NCI-H128 (cell line): ENCODE measurements at regions not wholly inside any gene's neighbourhood (a gene's known extent, or its start where the extent isn't known, plus 50 kb on each side); places are given as distances from the start of the nearest gene placed in this dataset.

Source experiments
- DNase-seq: peaks from one replicate; lab custom pipeline; 2025; ENCODE audit not compliant: unreplicated experiment; lab: John Stamatoyannopoulos, UW

DNA sequence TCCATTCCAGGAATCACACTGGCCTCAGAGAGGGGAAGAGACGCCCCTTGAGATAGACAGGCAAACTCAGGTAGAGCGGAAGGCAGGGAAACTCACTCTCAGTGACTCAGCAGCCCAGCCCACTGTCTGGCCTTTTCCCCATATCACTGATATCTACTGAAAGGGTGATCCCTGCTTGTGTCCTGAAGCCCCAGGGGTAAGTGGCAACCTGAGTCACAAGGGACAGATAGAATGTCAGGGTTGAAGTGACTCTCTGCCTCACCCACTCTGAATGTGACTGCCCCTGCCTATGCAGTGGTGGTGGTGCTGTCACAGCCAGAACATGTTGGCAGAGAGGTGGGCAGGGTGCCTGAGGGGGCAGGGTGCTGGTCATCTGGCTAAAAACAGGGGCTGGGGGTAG, 157.5 kb upstream of the FGGY start:
- DNase-seq: no peak

GRCh38 chr1:59141267-59141863, 155.5 kb upstream of the FGGY start:
- DNase-seq: no peak

- no peak for DNase-seq
Measured at GRCh38 chr1:59142311-59143132, 154.4 kb upstream of the FGGY start.

- DNase-seq: no peak
Measured at GRCh38 chr1:59143133-59143487, 153.8 kb upstream of the FGGY start.

DNA sequence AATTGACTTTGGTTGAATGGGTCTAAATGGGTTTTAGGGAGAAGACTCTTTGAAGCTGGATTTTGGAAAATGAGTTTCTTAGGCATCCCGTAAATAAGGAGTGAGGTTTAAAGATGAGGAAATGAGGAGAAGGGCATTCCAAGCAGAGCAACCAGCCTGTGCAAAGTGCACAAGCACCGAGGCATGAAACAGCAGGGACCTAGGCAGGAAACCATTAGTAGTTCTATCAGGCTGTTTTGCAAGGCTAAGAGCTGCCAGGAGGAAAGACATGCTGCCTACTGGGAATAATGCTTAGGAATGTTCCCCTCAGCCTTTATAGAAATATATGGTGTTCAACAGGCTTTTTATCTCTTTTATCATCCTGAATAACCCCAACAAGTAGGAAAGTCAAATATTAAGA, 153.1 kb upstream of the FGGY start:
- DNase-seq: no peak

GRCh38 chr1:59144959-59145358, 151.9 kb upstream of the FGGY start:
- DNase-seq: no peak

GRCh38 chr1:59146056-59146455, 150.8 kb upstream of the FGGY start:
- no peak for DNase-seq

GRCh38 chr1:59146651-59147358, 150.1 kb upstream of the FGGY start:
- DNase-seq: no peak

GRCh38 chr1:59149435-59149834, 147.5 kb upstream of the FGGY start:
- no peak for DNase-seq

- DNase-seq: no peak
Measured at GRCh38 chr1:59150577-59151386, 146.1 kb upstream of the FGGY start.

DNA sequence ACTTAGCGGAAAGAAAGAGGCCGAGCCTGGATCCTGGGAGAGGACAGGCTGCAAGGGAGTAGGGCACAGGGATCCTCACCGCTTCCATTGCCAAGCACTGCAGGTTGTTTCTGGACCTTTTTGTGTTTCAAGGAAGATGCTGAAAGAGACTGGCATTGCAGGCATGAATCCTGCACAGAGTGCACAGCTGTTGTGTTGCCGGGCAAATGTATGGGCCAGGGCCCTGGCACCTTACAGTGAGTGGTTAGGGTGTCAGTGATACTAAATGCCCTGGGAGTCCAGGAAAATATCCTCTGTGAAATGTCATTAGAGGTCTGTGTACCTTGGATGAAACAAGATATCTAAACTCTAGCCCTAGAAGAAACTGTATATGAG, 145.5 kb upstream of the FGGY start:
- DNase-seq: no peak

GRCh38 chr1:59151860-59152259, 145.0 kb upstream of the FGGY start:
- no peak for DNase-seq

DNA sequence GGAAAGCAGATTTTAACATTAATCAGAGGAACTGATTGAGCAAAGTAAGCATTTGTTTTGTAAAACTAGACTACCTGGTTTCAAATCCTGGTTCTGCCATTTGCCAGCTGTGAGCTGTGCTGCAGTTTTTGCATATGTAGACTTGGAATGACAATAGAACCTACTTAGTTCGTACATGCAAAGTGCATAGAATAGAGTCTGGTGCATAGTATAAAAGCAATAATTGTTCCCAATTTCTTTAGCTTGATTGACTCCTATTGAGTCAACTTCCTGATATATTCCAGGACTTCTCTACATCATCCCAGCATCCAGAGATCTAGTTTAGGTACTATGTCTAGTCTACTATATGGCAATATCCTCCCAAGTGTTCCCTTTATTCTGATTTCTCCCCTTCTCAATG, 144.4 kb upstream of the FGGY start:
- DNase-seq: no peak

- no peak for DNase-seq
Measured at GRCh38 chr1:59154401-59154800, 142.5 kb upstream of the FGGY start.

GRCh38 chr1:59155351-59155750, 141.5 kb upstream of the FGGY start:
- DNase-seq: no peak

DNA sequence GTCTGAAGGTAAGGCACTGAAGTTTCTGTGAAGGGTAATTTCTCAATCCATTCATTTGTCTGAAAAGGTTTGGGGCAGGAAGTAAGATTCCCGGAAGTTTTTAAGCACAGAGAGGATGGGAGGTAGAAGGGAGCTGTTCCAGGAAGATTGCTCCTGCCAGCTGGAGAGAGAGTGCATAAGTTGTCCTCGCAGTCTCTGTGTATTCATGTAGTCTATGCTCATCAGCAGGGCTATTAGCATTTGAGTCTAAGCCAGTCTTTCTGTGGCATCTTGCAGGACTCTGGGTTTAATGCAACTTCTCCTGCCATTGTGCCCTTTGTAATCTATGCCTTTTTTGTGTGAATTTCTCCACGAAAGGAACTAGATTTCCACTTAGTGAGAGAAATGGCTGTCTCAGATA, 140.8 kb upstream of the FGGY start:
- no peak for DNase-seq

- DNase-seq: no peak
Measured at GRCh38 chr1:59156526-59157199, 140.2 kb upstream of the FGGY start.

DNA sequence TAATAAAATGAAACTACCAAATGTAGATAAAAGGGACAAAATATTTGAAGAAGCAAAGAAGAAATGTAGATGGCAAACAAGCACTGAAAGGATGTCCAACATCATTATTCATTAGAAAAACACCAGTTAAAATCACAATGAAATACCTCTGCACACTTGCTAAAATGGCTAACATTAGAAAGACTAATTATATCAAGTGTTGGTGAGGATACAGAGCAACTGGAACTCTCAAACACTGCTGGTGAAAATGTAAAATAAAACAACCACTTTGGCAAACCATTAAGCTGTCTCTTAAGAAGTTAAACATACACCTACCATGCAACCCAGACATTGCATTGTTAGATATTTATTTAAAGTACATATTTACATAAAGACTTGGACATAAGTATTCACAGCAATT, 138.6 kb upstream of the FGGY start:
- no peak for DNase-seq

GRCh38 chr1:59159557-59160203, 137.2 kb upstream of the FGGY start:
- no peak for DNase-seq

GRCh38 chr1:59161136-59161535, 135.8 kb upstream of the FGGY start:
- DNase-seq: no peak
